ENCODE measurements at regions not wholly inside any gene's neighbourhood (a gene's known extent, or its start where the extent isn't known, plus 50 kb on each side); places are given as distances from the start of the nearest gene placed in this dataset.

- ChIA-PET POLR2A (ENCODE audit: low non-redundant PET) (no interaction called here), CTCF (no interaction called here)
- no peaks in the 10 kb centered on the region for H3K9me3 ChIP-seq (ENCODE audit: low read depth, low read length, poor library complexity, severe bottlenecking)
- TF ChIP-seq CTCF (conservative IDR thresholded peaks at IDR 0.05; ENCODE audit: low read depth, low read length) (no peak), EZH2 (IDR thresholded peaks at IDR 0.05; ENCODE audit: borderline replicate concordance, low read depth, low read length, poor library complexity, severe bottlenecking) (no peak)
- no peak overlapping the region for H3K4me3 ChIP-seq (ENCODE audit: low read depth, low read length, poor library complexity, severe bottlenecking)
- no peaks in the 10 kb centered on the region for H3K36me3 ChIP-seq (ENCODE audit: insufficient read depth, low read length, poor library complexity, severe bottlenecking)
- no TSS peak for BruUV-seq (replicated peaks)
- H3K4me1 ChIP-seq (ENCODE audit: insufficient read depth, low read length, poor library complexity, severe bottlenecking), result no peaks in the 10 kb centered on the region
- no peak overlapping the region for H3K27ac ChIP-seq (ENCODE audit: low read depth, low read length, poor library complexity, severe bottlenecking)
- intact Hi-C loops (cut with micrococcal nuclease; ENCODE audit: unreplicated experiment), result no loop called here
- no peaks in the 10 kb centered on the region for H3K27me3 ChIP-seq (replicated peaks; ENCODE audit: insufficient read depth, low read depth, low read length, poor library complexity)
- no peak for DNase-seq (ENCODE audit: low spot score)
These were observed 86.3 kb upstream of the HIVEP1 start for GRCh38 chr6:11925805-11926204.

- Histone ChIP-seq H3K27ac (ENCODE audit: low read depth, low read length, poor library complexity, severe bottlenecking) (no peak overlapping the region), H3K36me3 (ENCODE audit: insufficient read depth, low read length, poor library complexity, severe bottlenecking) (no peaks in the 10 kb centered on the region), H3K4me1 (ENCODE audit: insufficient read depth, low read length, poor library complexity, severe bottlenecking) (peaks cover under 1% of the 10 kb centered on the region), H3K9me3 (ENCODE audit: low read depth, low read length, poor library complexity, severe bottlenecking) (no peaks in the 10 kb centered on the region), H3K27me3 (replicated peaks; ENCODE audit: insufficient read depth, low read depth, low read length, poor library complexity) (no peaks in the 10 kb centered on the region), H3K4me3 (ENCODE audit: low read depth, low read length, poor library complexity, severe bottlenecking) (no peak overlapping the region)
- no peak for TF ChIP-seq EZH2 (IDR thresholded peaks at IDR 0.05; ENCODE audit: borderline replicate concordance, low read depth, low read length, poor library complexity, severe bottlenecking)
- no TSS peak for BruUV-seq (replicated peaks)
- ChIA-PET CTCF (no interaction called here), POLR2A (ENCODE audit: low non-redundant PET) (no interaction called here)
- intact Hi-C loops (cut with micrococcal nuclease; ENCODE audit: unreplicated experiment), result no loop called here
- DNase-seq (ENCODE audit: low spot score), result no peak
These were observed 88.5 kb upstream of the HIVEP1 start for GRCh38 chr6:11923621-11924020.

- CTCF ChIA-PET, result no interaction called here
These were observed 89.2 kb upstream of the HIVEP1 start for GRCh38 chr6:11922901-11923300.

More at GRCh38 chr6:11922901-11923300, 89.2 kb upstream of the HIVEP1 start:
- no peak for TF ChIP-seq EZH2 (IDR thresholded peaks at IDR 0.05; ENCODE audit: borderline replicate concordance, low read depth, low read length, poor library complexity, severe bottlenecking)
- TF ChIP-seq CTCF (conservative IDR thresholded peaks at IDR 0.05; ENCODE audit: low read depth, low read length), result no peak
- H3K36me3 ChIP-seq (ENCODE audit: insufficient read depth, low read length, poor library complexity, severe bottlenecking), result no peaks in the 10 kb centered on the region
- intact Hi-C loops (cut with micrococcal nuclease; ENCODE audit: unreplicated experiment), result no loop called here
- H3K9me3 ChIP-seq (ENCODE audit: low read depth, low read length, poor library complexity, severe bottlenecking), result no peaks in the 10 kb centered on the region
- H3K4me3 ChIP-seq (ENCODE audit: low read depth, low read length, poor library complexity, severe bottlenecking), result no peak overlapping the region
- no peaks in the 10 kb centered on the region for H3K27me3 ChIP-seq (replicated peaks; ENCODE audit: insufficient read depth, low read depth, low read length, poor library complexity)
- no peak overlapping the region for H3K27ac ChIP-seq (ENCODE audit: low read depth, low read length, poor library complexity, severe bottlenecking)
- POLR2A ChIA-PET (ENCODE audit: low non-redundant PET), result no interaction called here
- H3K4me1 ChIP-seq (ENCODE audit: insufficient read depth, low read length, poor library complexity, severe bottlenecking), result peaks cover 4% of the 10 kb centered on the region
- BruUV-seq (replicated peaks), result no TSS peak
- no peak for DNase-seq (ENCODE audit: low spot score)
